GM23248 (cell line): ENCODE measurements at regions not wholly inside any gene's neighbourhood (a gene's known extent, or its start where the extent isn't known, plus 50 kb on each side); places are given as distances from the start of the nearest gene placed in this dataset.

Experiments used
- EZH2 ChIP-seq: fragments of 200-600 bp; sonication (generic); IDR thresholded peaks from 2 replicates; pipeline ENCODE4 v1.6.1; 2018; ENCODE audit warnings: antibody characterized with exemption, mild to moderate bottlenecking; ENCODE audit not compliant: insufficient read depth, poor library complexity, severe bottlenecking
- EZH2phosphoT487 ChIP-seq: fragments of 200-600 bp; sonication (generic); IDR thresholded peaks from 2 replicates; pipeline ENCODE4 v1.6.1; 2018; ENCODE audit warnings: antibody characterized with exemption, moderate library complexity, mild to moderate bottlenecking, low read depth; ENCODE audit not compliant: insufficient read depth

DNA sequence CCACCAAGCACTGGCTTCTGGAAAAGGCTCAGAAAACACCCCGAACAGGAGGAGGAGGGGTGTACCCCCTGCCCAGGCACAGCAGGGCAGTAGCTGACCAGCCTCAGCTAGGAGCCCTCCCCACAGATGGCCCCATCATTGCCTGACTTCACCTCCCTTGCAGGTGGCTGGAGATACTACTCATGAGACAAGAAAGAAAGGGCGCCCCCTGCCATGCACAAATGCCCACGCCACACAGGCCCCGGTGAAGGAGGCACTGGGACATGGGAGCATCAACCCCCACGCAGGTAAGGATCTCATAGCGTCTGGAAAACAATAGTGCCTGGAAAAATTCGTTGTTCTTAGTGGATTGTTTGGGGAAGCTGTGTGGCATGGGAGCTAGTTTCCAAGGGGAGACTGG is 240.6 kb downstream of the TFCP2L1 start:
- no peak for TF ChIP-seq EZH2phosphoT487
- no peak for TF ChIP-seq EZH2
